GM06990 (cell line): ENCODE measurements at regions not wholly inside any gene's neighbourhood (a gene's known extent, or its start where the extent isn't known, plus 50 kb on each side); places are given as distances from the start of the nearest gene placed in this dataset.

ENCODE experiments used
- DNase-seq: peaks from one replicate; pipeline ENCODE4 v3.0.0-alpha.2; 2011; ENCODE audit not compliant: insufficient read length; ENCODE audit errors: extremely low read depth
- H3K27me3 ChIP-seq: replicated peaks from 2 replicates; pipeline ENCODE4 v1.6.0; 2011; ENCODE audit warnings: low read length; ENCODE audit not compliant: control insufficient read depth, insufficient read depth
- H3K36me3 ChIP-seq: 2 replicates; pipeline ENCODE4 v1.5.1; 2011; ENCODE audit warnings: low read length; ENCODE audit not compliant: control insufficient read depth, insufficient read depth
- H3K4me3 ChIP-seq: replicated peaks from 2 replicates; pipeline ENCODE4 v1.5.1; 2011; ENCODE audit warnings: low read depth, mild to moderate bottlenecking, control low read depth, low read length
- CTCF ChIP-seq: IDR thresholded peaks from 2 replicates; pipeline ENCODE4 v1.5.1; 2011; ENCODE audit warnings: low read length, control low read depth, mild to moderate bottlenecking, inconsistent platforms; ENCODE audit not compliant: insufficient read depth, poor library complexity, severe bottlenecking

- Histone ChIP-seq H3K36me3 (no peaks in the 10 kb centered on the region), H3K27me3 (no peaks in the 10 kb centered on the region), H3K4me3 (no peak overlapping the region)
- no peak for DNase-seq
- no peak for TF ChIP-seq CTCF
These were observed 115.3 kb upstream of the SCN7A start for GRCh38 chr2:166609183-166609959.

- H3K36me3 ChIP-seq, result no peaks in the 10 kb centered on the region
- no peak for TF ChIP-seq CTCF
- H3K27me3 ChIP-seq, result no peaks in the 10 kb centered on the region
- DNase-seq, result no peak
- no peak overlapping the region for H3K4me3 ChIP-seq
These were observed 113.8 kb upstream of the SCN7A start for GRCh38 chr2:166607880-166608279.

GRCh38 chr2:166593403-166593802 lies 99.4 kb upstream of the SCN7A start:
- no peaks in the 10 kb centered on the region for H3K27me3 ChIP-seq
- H3K36me3 ChIP-seq, result no peaks in the 10 kb centered on the region
- TF ChIP-seq CTCF, result no peak
- no peak for DNase-seq
- H3K4me3 ChIP-seq, result no peak overlapping the region

- no peak overlapping the region for H3K4me3 ChIP-seq
- H3K36me3 ChIP-seq, result no peaks in the 10 kb centered on the region
- H3K27me3 ChIP-seq, result no peaks in the 10 kb centered on the region
- no peak for TF ChIP-seq CTCF
- no peak for DNase-seq
These were observed 98.7 kb upstream of the SCN7A start for GRCh38 chr2:166592750-166593149.

GRCh38 chr2:166591226-166591625 lies 97.2 kb upstream of the SCN7A start:
- Histone ChIP-seq H3K36me3 (no peaks in the 10 kb centered on the region), H3K27me3 (no peaks in the 10 kb centered on the region), H3K4me3 (no peak overlapping the region)
- no peak for TF ChIP-seq CTCF
- no peak for DNase-seq

GRCh38 chr2:166573391-166573790 lies 79.3 kb upstream of the SCN7A start:
- no peaks in the 10 kb centered on the region for H3K36me3 ChIP-seq
- H3K27me3 ChIP-seq, result no peaks in the 10 kb centered on the region
- no peak for DNase-seq
- no peak overlapping the region for H3K4me3 ChIP-seq
- no peak for TF ChIP-seq CTCF
